DND-41 (cell line): ENCODE measurements at regions not wholly inside any gene's neighbourhood (a gene's known extent, or its start where the extent isn't known, plus 50 kb on each side); places are given as distances from the start of the nearest gene placed in this dataset.

Experiments
- EZH2 ChIP-seq: IDR thresholded peaks from 3 replicates; pipeline ENCODE4 v1.6.1; 2012; ENCODE audit warnings: borderline replicate concordance, low read depth, mild to moderate bottlenecking, moderate library complexity, low read length, inconsistent platforms; ENCODE audit not compliant: severe bottlenecking
- TF ChIP-seq, protein P1 (sequence below): IDR thresholded peaks from 2 replicates; pipeline ENCODE4 v1.5.1; 2012; ENCODE audit warnings: borderline replicate concordance, low read length, moderate library complexity, mild to moderate bottlenecking; ENCODE audit not compliant: poor library complexity, severe bottlenecking; ENCODE audit errors: extremely low read depth

DNA sequence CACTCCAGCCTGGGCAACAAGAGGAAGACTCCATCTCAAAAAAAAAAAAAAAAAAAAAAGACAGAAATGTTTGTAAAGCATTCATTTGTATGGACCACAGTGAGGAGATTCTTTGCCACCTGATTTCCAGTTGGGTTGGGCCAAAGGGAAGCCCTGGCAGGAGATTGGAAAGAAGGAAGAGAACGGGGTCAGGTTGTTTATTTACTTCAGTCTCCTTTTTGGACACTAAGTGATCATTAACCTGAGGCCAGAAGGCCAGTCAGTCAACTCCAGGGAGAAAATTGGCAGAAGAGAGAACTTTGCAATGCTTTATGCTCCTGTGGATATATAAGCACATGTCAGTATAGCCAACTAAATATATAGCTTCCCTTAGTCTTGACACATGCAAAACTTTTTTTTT is 85.9 kb downstream of the NTMT2 start:
- TF ChIP-seq, protein P1, sequence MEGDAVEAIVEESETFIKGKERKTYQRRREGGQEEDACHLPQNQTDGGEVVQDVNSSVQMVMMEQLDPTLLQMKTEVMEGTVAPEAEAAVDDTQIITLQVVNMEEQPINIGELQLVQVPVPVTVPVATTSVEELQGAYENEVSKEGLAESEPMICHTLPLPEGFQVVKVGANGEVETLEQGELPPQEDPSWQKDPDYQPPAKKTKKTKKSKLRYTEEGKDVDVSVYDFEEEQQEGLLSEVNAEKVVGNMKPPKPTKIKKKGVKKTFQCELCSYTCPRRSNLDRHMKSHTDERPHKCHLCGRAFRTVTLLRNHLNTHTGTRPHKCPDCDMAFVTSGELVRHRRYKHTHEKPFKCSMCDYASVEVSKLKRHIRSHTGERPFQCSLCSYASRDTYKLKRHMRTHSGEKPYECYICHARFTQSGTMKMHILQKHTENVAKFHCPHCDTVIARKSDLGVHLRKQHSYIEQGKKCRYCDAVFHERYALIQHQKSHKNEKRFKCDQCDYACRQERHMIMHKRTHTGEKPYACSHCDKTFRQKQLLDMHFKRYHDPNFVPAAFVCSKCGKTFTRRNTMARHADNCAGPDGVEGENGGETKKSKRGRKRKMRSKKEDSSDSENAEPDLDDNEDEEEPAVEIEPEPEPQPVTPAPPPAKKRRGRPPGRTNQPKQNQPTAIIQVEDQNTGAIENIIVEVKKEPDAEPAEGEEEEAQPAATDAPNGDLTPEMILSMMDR, result no peak
- TF ChIP-seq EZH2, result no peak
